HG02943 (cell line): ENCODE measurements at regions not wholly inside any gene's neighbourhood (a gene's known extent, or its start where the extent isn't known, plus 50 kb on each side); places are given as distances from the start of the nearest gene placed in this dataset.
A peak's percentile ranks its signal among the peaks of the same experiment; 100 is the strongest.

Source experiments
- ATAC-seq: cut with Tn5 transposase; IDR thresholded peaks from one replicate; pipeline ENCODE4 v1.9.1; 2021; ENCODE audit warnings: mild to moderate bottlenecking, low read depth, moderate library complexity; ENCODE audit not compliant: unreplicated experiment

- no peak for ATAC-seq
These were observed 109.4 kb upstream of the LRRN1 start for GRCh38 chr3:3689601-3690375.

- ATAC-seq: no peak
These were observed 112.2 kb upstream of the LRRN1 start for GRCh38 chr3:3686907-3687648.

- no peak for ATAC-seq
These were observed 113.5 kb upstream of the LRRN1 start for GRCh38 chr3:3685721-3686120.

- ATAC-seq: no peak
These were observed 116.0 kb upstream of the LRRN1 start for GRCh38 chr3:3683261-3683660.

- no peak for ATAC-seq
These were observed 123.4 kb upstream of the LRRN1 start for GRCh38 chr3:3675801-3676200.

- no peak for ATAC-seq
These were observed 124.0 kb upstream of the LRRN1 start for GRCh38 chr3:3675186-3675585.

- ATAC-seq: peak; percentile 95
These were observed 132.6 kb upstream of the LRRN1 start for GRCh38 chr3:3666664-3667063.

- ATAC-seq: peak; percentile 68
These were observed 133.1 kb upstream of the LRRN1 start for GRCh38 chr3:3665961-3666640.

DNA sequence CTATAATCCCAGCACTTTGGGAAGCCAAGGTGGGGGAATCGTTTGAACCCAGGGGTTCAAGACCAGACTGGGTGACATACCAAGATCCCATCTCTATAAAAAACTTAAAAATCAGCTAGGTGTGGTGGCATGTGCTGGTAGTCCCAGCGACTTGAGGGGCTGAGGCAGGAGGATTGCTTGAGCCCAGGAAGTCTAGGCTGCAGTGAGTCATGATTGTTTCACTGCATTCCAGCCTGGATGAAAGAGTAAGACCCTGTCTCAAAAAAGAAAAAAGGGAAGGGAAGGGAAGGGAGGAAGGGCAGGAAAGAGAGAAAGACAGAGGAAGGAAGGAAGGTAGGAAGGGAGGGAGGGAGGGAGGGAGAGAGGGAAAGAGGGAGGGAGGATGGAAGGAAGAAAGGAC, 133.7 kb upstream of the LRRN1 start:
- ATAC-seq: no peak

GRCh38 chr3:3664935-3665334, 134.3 kb upstream of the LRRN1 start:
- ATAC-seq: no peak

DNA sequence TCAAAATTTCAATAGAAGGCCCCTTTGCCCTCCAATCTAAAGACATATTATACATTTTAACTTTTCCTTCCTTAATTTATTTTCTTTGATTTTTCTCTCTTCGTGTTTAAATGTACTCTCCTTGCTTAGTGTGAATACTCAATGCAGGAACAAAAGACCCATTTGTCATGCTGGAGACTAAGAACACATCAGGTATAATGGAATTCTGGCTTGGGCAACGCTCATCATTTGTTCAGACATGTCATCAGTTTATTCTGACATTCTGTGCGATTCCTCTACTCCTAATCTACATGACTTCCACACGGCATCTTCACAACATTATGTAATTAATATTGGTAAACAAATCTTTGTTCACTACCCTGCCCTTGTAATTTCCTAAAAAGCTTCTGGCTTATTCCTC, 136.6 kb upstream of the LRRN1 start:
- no peak for ATAC-seq

- no peak for ATAC-seq
These were observed 144.3 kb upstream of the LRRN1 start for GRCh38 chr3:3654916-3655315.

DNA sequence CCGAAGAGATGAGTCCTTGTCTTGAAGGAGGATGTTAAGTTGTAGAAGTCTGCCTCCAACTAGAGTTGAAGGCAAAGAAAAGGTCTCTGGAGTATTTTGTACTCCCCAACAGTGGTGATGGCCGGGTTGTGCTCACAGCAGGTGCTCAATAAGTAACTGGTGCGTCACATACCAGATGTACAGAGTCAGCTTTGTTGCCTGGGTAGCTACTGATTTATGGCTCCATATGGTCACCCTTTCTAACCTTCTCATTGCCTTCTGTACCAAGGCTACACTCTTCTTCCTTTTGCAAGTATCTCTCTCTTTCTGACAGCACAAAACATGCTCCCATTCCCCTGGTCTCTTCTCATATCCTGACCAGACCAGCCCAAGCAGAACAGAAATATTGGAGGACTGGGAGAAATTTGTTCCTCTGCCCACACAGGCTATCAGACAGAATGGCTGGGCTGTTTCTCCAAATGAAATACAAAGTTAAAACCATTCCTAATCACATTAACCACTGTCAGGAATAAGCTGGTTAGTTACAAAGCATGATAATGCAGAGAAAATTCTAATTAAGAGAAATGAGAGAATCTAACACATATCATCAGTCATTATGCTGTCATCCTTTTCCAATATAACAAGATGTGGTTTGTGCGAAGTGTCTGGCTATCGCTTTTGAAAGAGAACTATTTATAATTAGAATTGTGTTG, 150.1 kb upstream of the LRRN1 start:
- ATAC-seq: no peak

- no peak for ATAC-seq
These were observed 152.3 kb upstream of the LRRN1 start for GRCh38 chr3:3646934-3647333.

- peak; percentile 89 for ATAC-seq
These were observed 153.0 kb upstream of the LRRN1 start for GRCh38 chr3:3646103-3646844.

- ATAC-seq: no peak
These were observed 157.3 kb upstream of the LRRN1 start for GRCh38 chr3:3641877-3642455.

DNA sequence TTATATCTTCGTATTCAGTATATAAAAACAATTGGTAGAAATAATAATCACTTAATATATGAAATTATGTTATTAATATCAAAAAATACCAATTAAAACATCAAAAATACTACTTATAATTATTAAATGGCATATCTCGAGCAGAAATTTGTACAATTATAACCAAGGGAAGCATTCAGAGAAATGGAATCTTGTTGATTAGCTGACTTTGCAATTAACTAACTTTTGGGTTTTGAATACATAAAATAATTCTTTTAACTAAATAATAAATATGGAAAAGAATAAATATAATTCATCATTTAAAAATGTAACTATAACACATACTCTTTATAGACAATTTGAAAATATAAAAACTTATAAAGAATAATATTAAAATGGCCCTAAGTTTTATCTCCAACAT, 160.2 kb upstream of the LRRN1 start:
- no peak for ATAC-seq

GRCh38 chr3:3636815-3637214, 162.4 kb upstream of the LRRN1 start:
- ATAC-seq: no peak

- ATAC-seq: no peak
These were observed 164.1 kb upstream of the LRRN1 start for GRCh38 chr3:3635109-3635508.

DNA sequence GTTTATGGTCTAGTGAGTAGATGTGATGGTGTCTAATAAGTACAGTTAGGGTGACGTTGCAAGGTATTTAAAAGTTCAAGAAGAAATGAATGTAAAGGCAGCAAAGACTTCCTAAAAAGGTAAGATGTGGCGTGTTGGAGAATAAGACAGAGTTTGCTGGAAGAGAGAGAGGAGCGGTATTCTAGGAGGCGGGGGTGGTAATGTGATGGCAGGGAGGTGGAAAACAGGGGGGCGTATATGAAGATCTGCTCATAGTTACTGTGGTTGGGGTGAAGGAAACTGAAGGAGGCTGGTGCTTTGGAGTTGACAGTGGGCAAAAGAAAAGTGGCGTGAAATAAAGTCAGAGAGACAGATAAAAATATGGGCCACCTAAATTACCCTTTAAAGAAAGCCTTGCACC, 164.9 kb upstream of the LRRN1 start:
- no peak for ATAC-seq
